ENCODE measurements at regions not wholly inside any gene's neighbourhood (a gene's known extent, or its start where the extent isn't known, plus 50 kb on each side); places are given as distances from the start of the nearest gene placed in this dataset.

DNA sequence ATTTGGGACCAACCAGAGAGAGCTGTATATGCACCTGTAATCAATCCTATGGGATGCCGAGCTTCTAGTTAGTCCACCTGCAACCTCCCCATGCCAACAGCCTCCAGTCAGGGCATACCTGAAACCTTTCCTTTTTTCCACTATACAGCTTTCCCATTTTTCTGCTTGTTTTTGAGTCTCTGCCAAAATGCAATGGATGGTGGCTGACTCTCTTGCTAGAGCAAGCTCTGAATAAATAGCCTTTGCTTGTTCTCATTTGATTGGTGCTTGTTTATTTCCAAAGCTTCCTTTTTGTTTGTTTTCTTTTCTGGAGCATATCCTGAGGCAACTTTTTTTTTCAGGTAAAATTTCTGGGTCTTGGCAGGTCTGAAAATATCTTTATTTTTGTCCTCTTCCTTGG, 58.0 kb upstream of the PLET1 start:
- Mint-ChIP-seq H3K9me3 (ENCODE audit: unreplicated experiment) (peaks cover 4% of the 10 kb centered on the region), H3K27me3 (ENCODE audit: unreplicated experiment) (no peaks in the 10 kb centered on the region), H3K27ac (ENCODE audit: unreplicated experiment) (peak overlapping the region; percentile 91), H3K36me3 (ENCODE audit: unreplicated experiment) (no peaks in the 10 kb centered on the region), H3K4me3 (ENCODE audit: unreplicated experiment) (no peak overlapping the region), H3K4me1 (ENCODE audit: unreplicated experiment) (peaks cover 69% of the 10 kb centered on the region)
- TF ChIP-seq, protein P1, sequence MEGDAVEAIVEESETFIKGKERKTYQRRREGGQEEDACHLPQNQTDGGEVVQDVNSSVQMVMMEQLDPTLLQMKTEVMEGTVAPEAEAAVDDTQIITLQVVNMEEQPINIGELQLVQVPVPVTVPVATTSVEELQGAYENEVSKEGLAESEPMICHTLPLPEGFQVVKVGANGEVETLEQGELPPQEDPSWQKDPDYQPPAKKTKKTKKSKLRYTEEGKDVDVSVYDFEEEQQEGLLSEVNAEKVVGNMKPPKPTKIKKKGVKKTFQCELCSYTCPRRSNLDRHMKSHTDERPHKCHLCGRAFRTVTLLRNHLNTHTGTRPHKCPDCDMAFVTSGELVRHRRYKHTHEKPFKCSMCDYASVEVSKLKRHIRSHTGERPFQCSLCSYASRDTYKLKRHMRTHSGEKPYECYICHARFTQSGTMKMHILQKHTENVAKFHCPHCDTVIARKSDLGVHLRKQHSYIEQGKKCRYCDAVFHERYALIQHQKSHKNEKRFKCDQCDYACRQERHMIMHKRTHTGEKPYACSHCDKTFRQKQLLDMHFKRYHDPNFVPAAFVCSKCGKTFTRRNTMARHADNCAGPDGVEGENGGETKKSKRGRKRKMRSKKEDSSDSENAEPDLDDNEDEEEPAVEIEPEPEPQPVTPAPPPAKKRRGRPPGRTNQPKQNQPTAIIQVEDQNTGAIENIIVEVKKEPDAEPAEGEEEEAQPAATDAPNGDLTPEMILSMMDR (IDR thresholded peaks at IDR 0.05): no peak
- no peak for DNase-seq (ENCODE audit: extremely low spot score, unreplicated experiment)

DNA sequence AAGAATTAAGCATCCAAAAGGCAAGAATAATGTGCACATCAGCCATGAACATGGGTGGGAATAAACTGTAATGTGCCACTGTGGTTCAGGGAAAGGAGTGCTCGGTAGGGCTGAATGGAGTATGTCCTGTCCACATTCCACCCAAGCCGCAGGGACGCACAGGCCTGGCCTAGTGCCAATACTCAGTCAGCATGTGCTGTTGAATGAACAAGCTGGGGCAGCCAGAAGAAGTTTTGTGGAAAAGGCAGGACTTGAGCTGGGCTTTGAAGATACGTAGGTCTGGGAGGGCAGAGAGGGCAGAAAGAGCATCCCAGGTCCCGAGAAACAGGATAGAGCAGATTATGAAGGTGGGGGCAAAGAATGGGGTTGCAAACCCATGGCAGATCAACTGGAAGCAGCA, 60.0 kb upstream of the PLET1 start:
- Mint-ChIP-seq H3K27ac (ENCODE audit: unreplicated experiment) (peak overlapping the region; percentile 29), H3K9me3 (ENCODE audit: unreplicated experiment) (peaks cover 7% of the 10 kb centered on the region), H3K4me1 (ENCODE audit: unreplicated experiment) (peaks cover 65% of the 10 kb centered on the region), H3K36me3 (ENCODE audit: unreplicated experiment) (no peaks in the 10 kb centered on the region), H3K4me3 (ENCODE audit: unreplicated experiment) (no peak overlapping the region), H3K27me3 (ENCODE audit: unreplicated experiment) (no peaks in the 10 kb centered on the region)
- DNase-seq (ENCODE audit: extremely low spot score, unreplicated experiment): peak; percentile 88
- TF ChIP-seq, protein P1 (IDR thresholded peaks at IDR 0.05): no peak

DNA sequence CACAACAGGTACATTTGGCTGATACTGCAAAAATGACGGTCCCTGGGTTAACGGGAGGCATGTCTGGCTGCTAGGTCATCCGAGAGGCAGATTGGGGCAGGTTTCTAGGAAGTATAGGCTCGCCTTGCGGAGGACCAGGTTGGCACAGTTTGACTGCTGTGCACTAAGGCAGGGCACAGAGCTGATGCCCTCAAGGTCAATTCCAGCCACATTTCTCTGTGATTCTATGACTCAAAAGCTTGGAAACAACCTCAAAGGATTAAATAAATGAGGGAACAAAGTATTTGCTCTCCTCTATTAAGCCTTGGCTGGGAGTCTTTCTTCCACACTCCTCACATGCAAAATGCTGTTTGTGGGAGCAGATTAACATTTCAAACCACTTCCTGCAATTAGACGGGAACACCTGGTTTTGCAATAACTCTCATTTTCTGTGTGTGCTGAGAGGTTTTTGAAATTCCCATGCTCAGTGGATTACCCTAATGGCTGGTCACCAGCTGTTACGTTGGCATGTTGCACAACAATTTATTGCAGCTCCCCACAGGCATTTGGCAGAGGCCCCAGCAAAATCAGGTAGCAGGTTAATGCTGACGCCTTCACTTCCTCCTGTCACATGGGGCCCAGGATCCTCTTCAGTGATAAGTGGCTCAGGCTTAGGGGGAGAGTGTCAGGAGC, 61.0 kb upstream of the PLET1 start:
- Mint-ChIP-seq H3K36me3 (ENCODE audit: unreplicated experiment) (no peaks in the 10 kb centered on the region), H3K27ac (ENCODE audit: unreplicated experiment) (no peak overlapping the region), H3K4me3 (ENCODE audit: unreplicated experiment) (no peak overlapping the region), H3K4me1 (ENCODE audit: unreplicated experiment) (peaks cover 56% of the 10 kb centered on the region), H3K9me3 (ENCODE audit: unreplicated experiment) (peaks cover 10% of the 10 kb centered on the region), H3K27me3 (ENCODE audit: unreplicated experiment) (no peaks in the 10 kb centered on the region)
- no peak for DNase-seq (ENCODE audit: extremely low spot score, unreplicated experiment)
- TF ChIP-seq, protein P1 (IDR thresholded peaks at IDR 0.05): no peak

DNA sequence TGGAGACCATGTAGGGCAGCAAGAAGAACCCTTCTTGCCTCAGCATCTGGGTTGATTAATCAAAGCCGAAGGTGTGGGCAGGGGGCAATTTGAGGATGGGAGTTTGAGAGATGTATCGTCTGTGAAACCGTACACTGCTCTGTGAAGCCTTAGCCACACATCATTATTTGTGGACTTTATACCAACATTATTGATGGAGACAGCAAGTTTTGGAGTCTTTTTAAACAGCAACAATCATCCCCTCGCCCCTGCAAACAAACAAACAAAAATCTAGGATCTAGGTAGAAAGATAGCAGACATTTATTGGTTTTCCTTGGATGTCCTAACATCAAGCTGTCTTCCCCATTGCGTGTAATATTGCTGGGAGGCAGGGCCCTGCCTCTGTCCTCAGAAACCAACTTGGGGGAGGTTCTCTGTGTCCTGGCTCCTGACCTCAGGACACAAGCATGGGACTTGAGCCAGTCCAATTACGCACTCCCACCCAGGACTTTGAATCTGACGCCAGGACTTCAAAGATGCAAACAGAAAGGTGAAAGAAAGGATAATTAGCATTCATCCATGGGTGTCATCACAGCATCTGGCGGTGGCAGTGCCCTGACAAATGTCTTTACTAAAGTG, 61.6 kb upstream of the PLET1 start:
- Mint-ChIP-seq H3K9me3 (ENCODE audit: unreplicated experiment) (peaks cover 17% of the 10 kb centered on the region), H3K36me3 (ENCODE audit: unreplicated experiment) (no peaks in the 10 kb centered on the region), H3K27ac (ENCODE audit: unreplicated experiment) (no peak overlapping the region), H3K27me3 (ENCODE audit: unreplicated experiment) (no peaks in the 10 kb centered on the region), H3K4me3 (ENCODE audit: unreplicated experiment) (no peak overlapping the region), H3K4me1 (ENCODE audit: unreplicated experiment) (peaks cover 49% of the 10 kb centered on the region)
- TF ChIP-seq, protein P1 (IDR thresholded peaks at IDR 0.05): no peak
- no peak for DNase-seq (ENCODE audit: extremely low spot score, unreplicated experiment)

DNA sequence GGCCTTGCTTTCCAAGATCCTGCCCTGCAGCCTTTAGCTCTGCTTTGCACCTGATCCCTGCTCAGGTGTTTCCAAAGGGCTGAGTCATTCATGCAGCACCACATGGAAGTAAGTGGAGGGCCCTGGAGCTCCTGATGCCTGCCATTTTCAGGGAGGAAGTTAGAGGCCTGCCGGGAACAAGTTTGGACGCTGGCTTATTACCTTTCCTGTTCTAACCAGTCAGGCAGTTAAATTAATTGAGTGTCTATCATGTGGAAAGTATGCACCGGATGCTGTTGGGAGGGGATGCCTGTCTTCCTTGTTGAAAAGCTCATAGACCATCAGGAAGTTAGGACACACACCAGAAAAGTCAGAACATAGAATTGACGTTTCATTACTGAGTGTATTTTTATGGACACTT, 73.7 kb upstream of the PLET1 start:
- no peak for DNase-seq (ENCODE audit: extremely low spot score, unreplicated experiment)
- Mint-ChIP-seq H3K4me3 (ENCODE audit: unreplicated experiment) (no peak overlapping the region), H3K27me3 (ENCODE audit: unreplicated experiment) (peaks cover 3% of the 10 kb centered on the region), H3K36me3 (ENCODE audit: unreplicated experiment) (peaks cover 3% of the 10 kb centered on the region), H3K4me1 (ENCODE audit: unreplicated experiment) (peaks cover 6% of the 10 kb centered on the region), H3K27ac (ENCODE audit: unreplicated experiment) (no peak overlapping the region), H3K9me3 (ENCODE audit: unreplicated experiment) (no peaks in the 10 kb centered on the region)
- TF ChIP-seq, protein P1 (IDR thresholded peaks at IDR 0.05): no peak
